Endothelial cell of umbilical vein (primary cell): ENCODE measurements at regions not wholly inside any gene's neighbourhood (a gene's known extent, or its start where the extent isn't known, plus 50 kb on each side); places are given as distances from the start of the nearest gene placed in this dataset.

Source experiments
- BruUV-seq: library from RNA; stranded (reverse); fragments of 400-500 nt; replicated peaks from 2 replicates; lab custom pipeline; 2021; lab: Mats Ljungman, UMichigan
- CTCF ChIA-PET: fragments of 300-600, 350-600 bp; sonication (Branson Sonifier 250); formaldehyde crosslinking; loops from one replicate; lab custom pipeline; 2021; ENCODE audit warnings: antibody characterized with exemption, inconsistent platforms; lab: Charles Lee
- POLR2A ChIA-PET: fragments of 300-600, 350-600 bp; sonication (Branson Sonifier 250); formaldehyde crosslinking; loops from one replicate; lab custom pipeline; 2021; ENCODE audit warnings: antibody characterized with exemption, inconsistent platforms; lab: Charles Lee
- DNase-seq: peaks from one replicate; pipeline ENCODE4 v3.0.0-alpha.2; 2011; ENCODE audit warnings: low read depth, low spot score
- FAIRE-seq: peaks from 2 replicates; lab custom pipeline; 2011; peaks lifted over from hg19 to GRCh38; lab: Jason Lieb, UNC
- H2AFZ ChIP-seq: 2 replicates; pipeline ENCODE4 v1.6.0; 2012; ENCODE audit warnings: low read depth, low read length, control low read depth, inconsistent platforms
- H3K27ac ChIP-seq: 2 replicates; pipeline ENCODE4 v1.5.1; 2011; ENCODE audit warnings: low read depth, mild to moderate bottlenecking, control low read depth, low read length, moderate library complexity; ENCODE audit not compliant: insufficient read depth
- H3K27me3 ChIP-seq, 2 experiments: 2 replicates each; pipeline versions ENCODE4 v1.6.0 to v1.6.1; 2011; ENCODE audit warnings: low read length in 2 of 2, mixed read lengths in 1 of 2; ENCODE audit not compliant: control insufficient read depth in 2 of 2, insufficient read depth in 2 of 2
- H3K36me3 ChIP-seq, 2 experiments: 2 replicates in 1 of 2; 3 replicates in 1 of 2; pipeline ENCODE4 v1.5.1; 2011; ENCODE audit warnings: low read length in 2 of 2, mild to moderate bottlenecking in 1 of 2, moderate library complexity in 1 of 2; ENCODE audit not compliant: control insufficient read depth in 2 of 2, insufficient read depth in 2 of 2; ENCODE audit errors: extremely low read depth in 1 of 2
- H3K4me1 ChIP-seq: 3 replicates; pipeline ENCODE4 v1.5.1; 2011; ENCODE audit warnings: mild to moderate bottlenecking, low read length; ENCODE audit not compliant: control insufficient read depth, insufficient read depth; ENCODE audit errors: extremely low read depth
- H3K4me2 ChIP-seq: 2 replicates; pipeline ENCODE4 v1.6.1; 2011; ENCODE audit warnings: low read length, control low read depth, mixed read lengths; ENCODE audit not compliant: insufficient read depth
- H3K4me3 ChIP-seq, 3 experiments: fragments of 200-600 bp in 1 of 3; sonication (generic), shearing (Covaris generic) in 1 of 3; replicated peaks in 1 of 3; 2 replicates each; pipeline ENCODE4 v1.5.1; 2011 to 2016; ENCODE audit warnings: control low read depth in 3 of 3, low read length in 3 of 3, mild to moderate bottlenecking in 2 of 3, inconsistent platforms in 1 of 3, low read depth in 1 of 3, moderate library complexity in 1 of 3; ENCODE audit not compliant: insufficient read depth in 1 of 3
- H3K79me2 ChIP-seq: 2 replicates; pipeline ENCODE4 v1.6.0; 2012; ENCODE audit warnings: low read length, inconsistent platforms; ENCODE audit not compliant: control insufficient read depth, insufficient read depth
- H3K9ac ChIP-seq: replicated peaks from 2 replicates; pipeline ENCODE3; 2011; ENCODE audit warnings: low read length, control low read depth; ENCODE audit not compliant: insufficient read depth; ENCODE audit errors: extremely low read depth
- H3K9me1 ChIP-seq: replicated peaks from 3 replicates; pipeline ENCODE4 v1.6.0; 2011; ENCODE audit warnings: mild to moderate bottlenecking, low read length; ENCODE audit not compliant: control insufficient read depth, insufficient read depth; ENCODE audit errors: extremely low read depth
- H3K9me3 ChIP-seq: replicated peaks from 2 replicates; pipeline ENCODE4 v1.5.1; 2012; ENCODE audit warnings: low read length, inconsistent platforms; ENCODE audit not compliant: control insufficient read depth, insufficient read depth
- H4K20me1 ChIP-seq: replicated peaks from 2 replicates; pipeline ENCODE3; 2011; ENCODE audit warnings: mild to moderate bottlenecking, low read length; ENCODE audit not compliant: control insufficient read depth, insufficient read depth; ENCODE audit errors: extremely low read depth
- EZH2 ChIP-seq: IDR thresholded peaks from 2 replicates; pipeline ENCODE4 v1.6.1; 2012; ENCODE audit warnings: borderline replicate concordance, low read depth, mild to moderate bottlenecking, moderate library complexity, low read length, inconsistent platforms; ENCODE audit not compliant: severe bottlenecking
- FOS ChIP-seq: IDR thresholded peaks from 2 replicates; pipeline ENCODE4 v1.6.1; 2011; ENCODE audit warnings: mild to moderate bottlenecking, low read length, moderate library complexity, borderline replicate concordance; ENCODE audit not compliant: insufficient read depth
- JUN ChIP-seq: IDR thresholded peaks from 2 replicates; pipeline ENCODE4 v1.6.1; 2011; ENCODE audit warnings: borderline replicate concordance, low read depth; ENCODE audit not compliant: insufficient read length, insufficient read depth
- MYC ChIP-seq: IDR thresholded peaks from one replicate; pipeline ENCODE4 v1.6.1; 2011; ENCODE audit warnings: mild to moderate bottlenecking, low read depth, low read length
- POLR2A ChIP-seq: IDR thresholded peaks from 2 replicates; pipeline ENCODE4 v1.6.1; 2012; ENCODE audit warnings: low read depth, mild to moderate bottlenecking, control low read depth, low read length
- POLR2AphosphoS5 ChIP-seq: IDR thresholded peaks from 2 replicates; pipeline ENCODE4 v1.6.1; 2012; ENCODE audit warnings: low read depth, mild to moderate bottlenecking, control low read depth, low read length, moderate library complexity; ENCODE audit not compliant: insufficient read depth
- dilution Hi-C: fragments of 300-500 bp; cut with MboI; formaldehyde crosslinking; loops from one replicate; pipeline ENCODE4 v1.15.0; 2019; ENCODE audit warnings: low sequenced_read_pairs; ENCODE audit not compliant: extremely low pct_ligation_motif_present
- intact Hi-C: fragments of 100-400 bp; cut with micrococcal nuclease; formaldehyde crosslinking; loops from one replicate; pipeline ENCODE4 v1.10.0; 2022
- TF ChIP-seq, protein P1 (sequence below): IDR thresholded peaks from 2 replicates; pipeline ENCODE4 v1.6.1; 2011; ENCODE audit not compliant: insufficient read depth, insufficient read length

DNA sequence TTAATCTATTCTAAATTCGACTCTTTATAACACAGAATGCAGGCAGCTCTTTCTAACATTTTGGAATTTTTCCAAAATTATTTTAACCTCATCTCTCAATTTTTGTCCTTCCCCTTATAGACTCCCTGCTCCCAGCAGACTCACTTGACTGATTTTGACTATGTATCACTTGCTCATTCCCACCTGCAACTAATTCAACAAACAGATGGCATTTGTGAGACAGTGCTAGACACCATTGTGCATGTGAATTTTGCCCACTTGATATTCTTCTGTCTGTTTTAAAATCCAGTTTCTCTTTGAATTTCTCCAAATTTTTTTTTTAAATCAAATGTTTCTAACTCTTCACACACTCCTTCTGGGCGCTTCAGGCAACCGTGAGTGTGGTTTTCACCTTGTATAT, 1534.0 kb downstream of the PCDH7 start:
- Histone ChIP-seq H3K9ac (no peak overlapping the region), H3K79me2 (no peaks in the 10 kb centered on the region), H3K4me1 (no peaks in the 10 kb centered on the region), H3K4me2 (no peak overlapping the region), H3K36me3 (no peaks in the 10 kb centered on the region), H3K9me3 (no peaks in the 10 kb centered on the region), H3K9me1 (no peaks in the 10 kb centered on the region), H4K20me1 (no peaks in the 10 kb centered on the region), H3K27me3 (no peaks in the 10 kb centered on the region), H3K27ac (no peak overlapping the region), H2AFZ (no peak overlapping the region), H3K4me3 (no peak overlapping the region)
- DNase-seq (no peak), FAIRE-seq (no peak)
- BruUV-seq: no TSS peak
- dilution Hi-C loops: no loop called here
- ChIA-PET POLR2A (no interaction called here), CTCF (no interaction called here)
- intact Hi-C loops: no loop called here
- no peak for TF ChIP-seq POLR2A
- no peak for TF ChIP-seq MYC
- TF ChIP-seq POLR2AphosphoS5: no peak

DNA sequence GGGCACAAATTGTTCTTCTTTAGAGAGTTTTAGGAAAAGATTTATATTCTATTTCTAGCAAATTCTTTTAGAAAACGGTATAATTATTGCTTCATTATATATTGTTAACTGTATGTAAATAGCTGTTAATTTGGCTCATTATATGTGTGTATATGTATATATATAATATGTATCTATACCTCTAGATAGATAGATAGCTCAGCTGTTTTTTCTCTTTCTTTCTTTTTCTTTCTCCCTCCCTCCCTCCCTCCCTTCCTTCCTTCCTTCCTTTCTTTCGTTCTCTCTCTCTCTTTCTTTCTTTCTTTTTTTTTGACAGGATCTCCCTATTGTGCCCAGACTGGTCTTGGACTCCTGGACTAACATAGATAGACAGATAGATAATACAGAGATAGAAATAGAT, 1538.8 kb downstream of the PCDH7 start:
- no TSS peak for BruUV-seq
- FAIRE-seq: no peak
- dilution Hi-C loops: no loop called here

More for the DNA sequence above, 1538.8 kb downstream of the PCDH7 start:
- Histone ChIP-seq H3K4me1 (no peaks in the 10 kb centered on the region), H4K20me1 (no peaks in the 10 kb centered on the region), H2AFZ (no peak overlapping the region), H3K79me2 (no peaks in the 10 kb centered on the region), H3K9me1 (no peaks in the 10 kb centered on the region), H3K9me3 (no peaks in the 10 kb centered on the region), H3K4me3 (no peak overlapping the region), H3K4me2 (no peak overlapping the region), H3K9ac (no peak overlapping the region), H3K27ac (no peak overlapping the region), H3K36me3 (no peaks in the 10 kb centered on the region), H3K27me3 (no peaks in the 10 kb centered on the region)
- TF ChIP-seq JUN (no peak), EZH2 (no peak), FOS (no peak), MYC (no peak), POLR2A (no peak)
- TF ChIP-seq, protein P1, sequence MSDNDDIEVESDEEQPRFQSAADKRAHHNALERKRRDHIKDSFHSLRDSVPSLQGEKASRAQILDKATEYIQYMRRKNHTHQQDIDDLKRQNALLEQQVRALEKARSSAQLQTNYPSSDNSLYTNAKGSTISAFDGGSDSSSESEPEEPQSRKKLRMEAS: no peak
- DNase-seq: no peak
- ChIA-PET POLR2A (no interaction called here), CTCF (interaction anchor here (2.3 kb wide), 1 partner anchor 16 kb away, joined by 5 read pairs; no protein-coding TSS in a partner anchor)
- intact Hi-C loops: no loop called here
